ENCODE measurements at regions not wholly inside any gene's neighbourhood (a gene's known extent, or its start where the extent isn't known, plus 50 kb on each side); places are given as distances from the start of the nearest gene placed in this dataset.
A peak's percentile ranks its signal among the peaks of the same experiment; 100 is the strongest.

GRCh38 chr5:173711466-173711865 lies 95.0 kb upstream of the BOD1 start:
- peaks cover 71% of the 10 kb centered on the region for H3K4me1 Mint-ChIP-seq
- H3K27ac Mint-ChIP-seq, result no peak overlapping the region
- H3K4me3 Mint-ChIP-seq, result no peak overlapping the region
- TF ChIP-seq CTCF (IDR thresholded peaks at IDR 0.05), result no peak
- no peaks in the 10 kb centered on the region for H3K9me3 Mint-ChIP-seq
- no peak for DNase-seq
- no peaks in the 10 kb centered on the region for H3K36me3 Mint-ChIP-seq (ENCODE audit: low read depth)
- H3K27me3 Mint-ChIP-seq (ENCODE audit: low read depth, poor library complexity), result peaks cover 14% of the 10 kb centered on the region

- no peaks in the 10 kb centered on the region for H3K36me3 Mint-ChIP-seq (ENCODE audit: low read depth)
- DNase-seq, result peak; percentile 30
- H3K27me3 Mint-ChIP-seq (ENCODE audit: low read depth, poor library complexity), result peaks cover 12% of the 10 kb centered on the region
- no peaks in the 10 kb centered on the region for H3K9me3 Mint-ChIP-seq
- H3K4me1 Mint-ChIP-seq, result peaks cover 66% of the 10 kb centered on the region
- TF ChIP-seq CTCF (IDR thresholded peaks at IDR 0.05), result no peak
- peak overlapping the region; percentile 43 for H3K4me3 Mint-ChIP-seq
- H3K27ac Mint-ChIP-seq, result no peak overlapping the region
Observed at GRCh38 chr5:173712609-173713175, 96.2 kb upstream of the BOD1 start.

GRCh38 chr5:173714551-173715428 lies 98.3 kb upstream of the BOD1 start:
- no peak overlapping the region for H3K4me3 Mint-ChIP-seq
- no peak for TF ChIP-seq CTCF (IDR thresholded peaks at IDR 0.05)
- H3K27ac Mint-ChIP-seq, result no peak overlapping the region
- H3K4me1 Mint-ChIP-seq, result peaks cover 78% of the 10 kb centered on the region
- peaks cover 10% of the 10 kb centered on the region for H3K27me3 Mint-ChIP-seq (ENCODE audit: low read depth, poor library complexity)
- H3K9me3 Mint-ChIP-seq, result no peaks in the 10 kb centered on the region
- DNase-seq, result no peak
- H3K36me3 Mint-ChIP-seq (ENCODE audit: low read depth), result no peaks in the 10 kb centered on the region

GRCh38 chr5:173715607-173716006 lies 99.2 kb upstream of the BOD1 start:
- H3K27ac Mint-ChIP-seq, result no peak overlapping the region
- no peak for TF ChIP-seq CTCF (IDR thresholded peaks at IDR 0.05)
- no peak for DNase-seq
- H3K4me1 Mint-ChIP-seq, result peaks cover 86% of the 10 kb centered on the region
- H3K36me3 Mint-ChIP-seq (ENCODE audit: low read depth), result no peaks in the 10 kb centered on the region
- H3K27me3 Mint-ChIP-seq (ENCODE audit: low read depth, poor library complexity), result peaks cover 10% of the 10 kb centered on the region
- no peaks in the 10 kb centered on the region for H3K9me3 Mint-ChIP-seq
- no peak overlapping the region for H3K4me3 Mint-ChIP-seq

GRCh38 chr5:173716058-173716682 lies 99.7 kb upstream of the BOD1 start:
- Mint-ChIP-seq H3K4me1 (peaks cover 89% of the 10 kb centered on the region), H3K9me3 (no peaks in the 10 kb centered on the region), H3K27ac (no peak overlapping the region), H3K36me3 (ENCODE audit: low read depth) (no peaks in the 10 kb centered on the region), H3K4me3 (peak overlapping the region; percentile 17), H3K27me3 (ENCODE audit: low read depth, poor library complexity) (peaks cover 10% of the 10 kb centered on the region)
- no peak for DNase-seq
- TF ChIP-seq CTCF (IDR thresholded peaks at IDR 0.05), result no peak
